ENCODE measurements at regions not wholly inside any gene's neighbourhood (a gene's known extent, or its start where the extent isn't known, plus 50 kb on each side); places are given as distances from the start of the nearest gene placed in this dataset.

GRCh38 chr7:68892236-68892635 lies 706.0 kb upstream of the AUTS2 start:
- TF ChIP-seq POLR2A (IDR thresholded peaks at IDR 0.05), result no peak
- TF ChIP-seq, protein P1, sequence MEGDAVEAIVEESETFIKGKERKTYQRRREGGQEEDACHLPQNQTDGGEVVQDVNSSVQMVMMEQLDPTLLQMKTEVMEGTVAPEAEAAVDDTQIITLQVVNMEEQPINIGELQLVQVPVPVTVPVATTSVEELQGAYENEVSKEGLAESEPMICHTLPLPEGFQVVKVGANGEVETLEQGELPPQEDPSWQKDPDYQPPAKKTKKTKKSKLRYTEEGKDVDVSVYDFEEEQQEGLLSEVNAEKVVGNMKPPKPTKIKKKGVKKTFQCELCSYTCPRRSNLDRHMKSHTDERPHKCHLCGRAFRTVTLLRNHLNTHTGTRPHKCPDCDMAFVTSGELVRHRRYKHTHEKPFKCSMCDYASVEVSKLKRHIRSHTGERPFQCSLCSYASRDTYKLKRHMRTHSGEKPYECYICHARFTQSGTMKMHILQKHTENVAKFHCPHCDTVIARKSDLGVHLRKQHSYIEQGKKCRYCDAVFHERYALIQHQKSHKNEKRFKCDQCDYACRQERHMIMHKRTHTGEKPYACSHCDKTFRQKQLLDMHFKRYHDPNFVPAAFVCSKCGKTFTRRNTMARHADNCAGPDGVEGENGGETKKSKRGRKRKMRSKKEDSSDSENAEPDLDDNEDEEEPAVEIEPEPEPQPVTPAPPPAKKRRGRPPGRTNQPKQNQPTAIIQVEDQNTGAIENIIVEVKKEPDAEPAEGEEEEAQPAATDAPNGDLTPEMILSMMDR (IDR thresholded peaks at IDR 0.05 in 4 of 5, conservative IDR thresholded peaks at IDR 0.05 in 1 of 5), result no peak

Measured in gastrocnemius medialis (tissue), 4 donors.